Testis (tissue), 2 donors: ENCODE measurements at regions not wholly inside any gene's neighbourhood (a gene's known extent, or its start where the extent isn't known, plus 50 kb on each side); places are given as distances from the start of the nearest gene placed in this dataset.

Experiments used
- CTCF ChIP-seq, 3 experiments: fragments of 450-650 bp in 2 of 3; fragments of 200-600 bp in 1 of 3; sonication (generic) in 1 of 3; IDR thresholded peaks; one replicate each; pipeline ENCODE4 v1.5.1; 2016 to 2019; ENCODE audit warnings: antibody characterized with exemption in 3 of 3, mild to moderate bottlenecking in 2 of 3, moderate library complexity in 1 of 3
- POLR2A ChIP-seq: fragments of 450-650 bp; IDR thresholded peaks from one replicate; pipeline ENCODE4 v1.6.1; 2017; ENCODE audit warnings: antibody characterized with exemption, mild to moderate bottlenecking, moderate library complexity

- no peak for TF ChIP-seq CTCF (IDR thresholded peaks at IDR 0.05)
- no peak for TF ChIP-seq POLR2A
Measured at GRCh38 chr11:21794306-21794705, 398.6 kb upstream of the ANO5 start.
